B cell (primary cell): ENCODE measurements at regions not wholly inside any gene's neighbourhood (a gene's known extent, or its start where the extent isn't known, plus 50 kb on each side); places are given as distances from the start of the nearest gene placed in this dataset.

Source experiments
- ATAC-seq: fragments of 200-7000 bp; cut with Tn5 transposase; one replicate; pipeline ENCODE4 v1.10.0; 2021; ENCODE audit warnings: low read depth, mild to moderate bottlenecking, moderate number of reproducible peaks, moderate library complexity
- CTCF ChIA-PET: fragments of 350-600 bp; sonication (Branson Sonifier 250); formaldehyde crosslinking; loops from one replicate; lab custom pipeline; 2021; ENCODE audit warnings: antibody characterized with exemption, inconsistent platforms; lab: Charles Lee
- POLR2A ChIA-PET: fragments of 350-600 bp; sonication (Branson Sonifier 250); formaldehyde crosslinking; loops from one replicate; lab custom pipeline; 2021; ENCODE audit warnings: antibody characterized with exemption; lab: Charles Lee
- DNase-seq: peaks from one replicate; pipeline ENCODE4 v3.0.0; 2013
- H2AFZ ChIP-seq: 2 replicates; pipeline ENCODE4 v1.6.1; 2012; ENCODE audit warnings: mild to moderate bottlenecking, low read depth, low read length; ENCODE audit not compliant: insufficient read depth, poor library complexity, severe bottlenecking
- H3K27ac ChIP-seq, 2 donors: 1 replicate in 1 of 2; 2 replicates in 1 of 2; pipeline ENCODE4 v1.5.1; 2012 to 2013; ENCODE audit warnings: low read length in 2 of 2, mild to moderate bottlenecking in 2 of 2, moderate library complexity in 1 of 2
- H3K27me3 ChIP-seq, 4 experiments: fragments of 200-600 bp in 1 of 4; sonication (generic) in 1 of 4; replicated peaks in 1 of 4; 1 replicate in 2 of 4; 2 replicates in 2 of 4; pipeline versions ENCODE4 v1.6.1 to v1.7.0; 2013 to 2016; ENCODE audit warnings: low read length in 3 of 4, mild to moderate bottlenecking in 2 of 4, mixed read lengths in 1 of 4, moderate library complexity in 1 of 4; ENCODE audit not compliant: insufficient read depth in 4 of 4, control insufficient read depth in 3 of 4; ENCODE audit errors: control extremely low read depth in 1 of 4
- H3K36me3 ChIP-seq, 2 experiments: replicated peaks in 1 of 2; 1 replicate in 1 of 2; 2 replicates in 1 of 2; pipeline versions ENCODE4 v1.6.1 to v1.7.1; 2013; ENCODE audit warnings: low read length in 1 of 2; ENCODE audit not compliant: insufficient read depth in 2 of 2, control insufficient read depth in 1 of 2; ENCODE audit errors: control extremely low read depth in 1 of 2, extremely low read depth in 1 of 2
- H3K4me1 ChIP-seq, 2 donors: fragments of 200-600 bp in 1 of 2; sonication (generic) in 1 of 2; 1 replicate in 1 of 2; 2 replicates in 1 of 2; pipeline versions ENCODE4 v1.5.1 to v1.6.1; 2013 to 2017; ENCODE audit warnings: low read length in 2 of 2; ENCODE audit not compliant: control insufficient read depth in 2 of 2, insufficient read depth in 2 of 2
- H3K4me2 ChIP-seq: replicated peaks from 2 replicates; pipeline ENCODE3; 2012; ENCODE audit warnings: mild to moderate bottlenecking, low read depth, low read length; ENCODE audit not compliant: poor library complexity, severe bottlenecking
- H3K4me3 ChIP-seq, 5 experiments: fragments of 200-600 bp in 1 of 5; sonication (generic) in 1 of 5; 1 replicate in 3 of 5; 2 replicates in 2 of 5; pipeline versions ENCODE4 v1.5.1 to v1.7.0; 2011 to 2016; ENCODE audit warnings: low read length in 4 of 5, mild to moderate bottlenecking in 4 of 5, low read depth in 2 of 5, control low read depth in 1 of 5, moderate library complexity in 1 of 5; ENCODE audit not compliant: insufficient read depth in 1 of 5; ENCODE audit errors: control extremely low read depth in 1 of 5, extremely low read depth in 1 of 5
- H3K79me2 ChIP-seq: fragments of 200-600 bp; sonication (generic); one replicate; pipeline ENCODE4 v1.6.0; 2016; ENCODE audit warnings: low read length; ENCODE audit not compliant: control insufficient read depth, insufficient read depth
- H3K9ac ChIP-seq: fragments of 200-600 bp; sonication (generic); 2 replicates; pipeline ENCODE4 v1.6.1; 2017; ENCODE audit warnings: mild to moderate bottlenecking, low read length, moderate library complexity
- H3K9me3 ChIP-seq, 3 donors: one replicate each; pipeline versions ENCODE4 v1.6.1 to v1.7.1; 2013; ENCODE audit warnings: low read length in 2 of 3; ENCODE audit not compliant: control insufficient read depth in 2 of 3, insufficient read depth in 1 of 3; ENCODE audit errors: control extremely low read depth in 1 of 3
- H4K20me1 ChIP-seq: 2 replicates; pipeline ENCODE4 v1.6.0; 2012; ENCODE audit warnings: mild to moderate bottlenecking, low read length; ENCODE audit not compliant: insufficient read depth, control insufficient read depth, poor library complexity, severe bottlenecking
- H3K27ac Mint-ChIP-seq: one replicate; pipeline ENCODE4 v1.8.0; 2021; ENCODE audit warnings: mixed read lengths
- H3K27me3 Mint-ChIP-seq: one replicate; pipeline ENCODE4 v1.8.0; 2021; ENCODE audit warnings: mixed read lengths
- H3K4me1 Mint-ChIP-seq: one replicate; pipeline ENCODE4 v1.8.0; 2021; ENCODE audit warnings: mixed read lengths
- H3K4me3 Mint-ChIP-seq: one replicate; pipeline ENCODE4 v1.8.0; 2021; ENCODE audit warnings: mixed read lengths
- H3K9me3 Mint-ChIP-seq: one replicate; pipeline ENCODE4 v1.8.0; 2022; ENCODE audit warnings: mixed read lengths; ENCODE audit not compliant: insufficient read depth
- CTCF ChIP-seq: fragments of 200-600 bp; IDR thresholded peaks from one replicate; pipeline ENCODE4 v1.8.0; 2022; ENCODE audit warnings: antibody characterized with exemption, mild to moderate bottlenecking
- EZH2 ChIP-seq: IDR thresholded peaks from 2 replicates; pipeline ENCODE4 v1.6.1; 2012; ENCODE audit warnings: borderline replicate concordance, low read depth, mild to moderate bottlenecking, moderate library complexity, low read length; ENCODE audit not compliant: insufficient read depth, poor library complexity, severe bottlenecking
- WGBS: methylation state at CpG from one replicate; pipeline ENCODE4 v1.1.5; 2013; ENCODE audit warnings: missing lambda C conversion rate; ENCODE audit not compliant: insufficient coverage; 5-methylcytosine and 5-hydroxymethylcytosine counted together
- intact Hi-C: fragments of 100-400 bp; cut with micrococcal nuclease; formaldehyde crosslinking; loops from one replicate; pipeline ENCODE4 v1.10.0; 2022

DNA sequence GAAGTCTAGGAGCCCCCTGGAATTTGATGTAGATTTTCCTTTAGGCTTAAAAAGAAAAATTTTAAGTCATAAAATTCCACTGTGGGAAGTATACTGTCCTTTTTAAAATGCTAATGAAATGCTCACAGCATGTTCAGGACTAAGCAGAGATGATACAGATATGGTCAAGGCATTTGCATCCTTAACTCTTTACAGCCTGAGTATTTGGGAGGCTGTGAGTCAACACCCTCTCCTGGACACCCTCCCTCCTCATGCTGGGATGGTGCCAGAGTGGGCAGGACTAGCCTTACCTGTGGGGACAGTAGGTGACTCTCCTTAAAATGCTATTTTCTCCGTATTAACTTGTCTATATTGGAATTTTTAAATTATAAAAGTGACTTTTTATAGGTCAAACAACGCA, 197.4 kb upstream of the ELL2 start:
- ChIA-PET POLR2A (no interaction called here), CTCF (no interaction called here)
- intact Hi-C loops: no loop called here
- Histone ChIP-seq H3K4me3 (no peak overlapping the region), H3K9ac (no peak overlapping the region), H2AFZ (no peak overlapping the region), H4K20me1 (no peaks in the 10 kb centered on the region), H3K4me1 (no peaks in the 10 kb centered on the region), H3K9me3 (no peaks in the 10 kb centered on the region), H3K27ac (no peak overlapping the region), H3K79me2 (no peaks in the 10 kb centered on the region), H3K27me3 (peaks cover 0 to 4% (median 0%) of the 10 kb centered on the region in 4 experiments), H3K4me2 (no peak overlapping the region), H3K36me3 (no peaks in the 10 kb centered on the region)
- H3K4me1 Mint-ChIP-seq: no peaks in the 10 kb centered on the region
- WGBS: no CpG with 5 or more reads among the region's 2 CpGs
- peaks cover 25% of the 10 kb centered on the region for H3K27me3 Mint-ChIP-seq
- H3K9me3 Mint-ChIP-seq: no peaks in the 10 kb centered on the region
- H3K4me3 Mint-ChIP-seq: no peak overlapping the region
- no peak overlapping the region for H3K27ac Mint-ChIP-seq
- ATAC-seq: no peak
- TF ChIP-seq CTCF (no peak), EZH2 (no peak)
- no peak for DNase-seq

- Histone ChIP-seq H3K27me3 (peaks cover 0 to 4% (median 0%) of the 10 kb centered on the region in 4 experiments), H3K9ac (no peak overlapping the region), H3K4me2 (no peak overlapping the region), H4K20me1 (no peaks in the 10 kb centered on the region), H2AFZ (no peak overlapping the region), H3K4me3 (no peak overlapping the region), H3K36me3 (no peaks in the 10 kb centered on the region), H3K4me1 (no peaks in the 10 kb centered on the region), H3K9me3 (no peaks in the 10 kb centered on the region), H3K79me2 (no peaks in the 10 kb centered on the region), H3K27ac (no peak overlapping the region)
- ATAC-seq: no peak
- no peak overlapping the region for H3K27ac Mint-ChIP-seq
- POLR2A ChIA-PET: no interaction called here
- no peaks in the 10 kb centered on the region for H3K9me3 Mint-ChIP-seq
- no CpG with 5 or more reads among the region's 3 CpGs for WGBS
- TF ChIP-seq EZH2: no peak
- no peak for TF ChIP-seq CTCF
- H3K4me3 Mint-ChIP-seq: no peak overlapping the region
- no peaks in the 10 kb centered on the region for H3K4me1 Mint-ChIP-seq
- no peak for DNase-seq
- H3K27me3 Mint-ChIP-seq: peaks cover 21% of the 10 kb centered on the region
- CTCF ChIA-PET: no interaction called here
- intact Hi-C loops: no loop called here
These were observed 196.2 kb upstream of the ELL2 start for GRCh38 chr5:96157841-96158291.
